GM13977 (cell line): ENCODE measurements at regions not wholly inside any gene's neighbourhood (a gene's known extent, or its start where the extent isn't known, plus 50 kb on each side); places are given as distances from the start of the nearest gene placed in this dataset.

Experiments used
- DNase-seq: peaks from one replicate; pipeline ENCODE4 v3.0.0; 2012; ENCODE audit warnings: low spot score
- CTCF ChIP-seq: IDR thresholded peaks from 2 replicates; pipeline ENCODE4 v1.5.1; 2012; ENCODE audit warnings: mild to moderate bottlenecking, control low read depth; ENCODE audit not compliant: insufficient read depth; ENCODE audit errors: extremely low read depth, missing control alignments
- in situ Hi-C: fragments of 300-500 bp; cut with MboI; formaldehyde crosslinking; loops from one replicate; pipeline ENCODE4 v1.12.0; 2022; ENCODE audit warnings: low sequenced_read_pairs, low pct_unique_long_range_greater_than_20kb, mixed read lengths, inconsistent platforms; ENCODE audit not compliant: unreplicated experiment

GRCh38 chr3:181318321-181318720 lies 328.8 kb upstream of the DNAJC19 start:
- no peak for DNase-seq
- in situ Hi-C loops: no loop called here
- no peak for TF ChIP-seq CTCF

- no peak for TF ChIP-seq CTCF
- in situ Hi-C loops: no loop called here
- no peak for DNase-seq
These were observed 328.0 kb upstream of the DNAJC19 start for GRCh38 chr3:181317508-181317907.

- DNase-seq: no peak
- in situ Hi-C loops: no loop called here
These were observed 326.9 kb upstream of the DNAJC19 start for GRCh38 chr3:181316482-181316881.

GRCh38 chr3:181313335-181313734 lies 323.8 kb upstream of the DNAJC19 start:
- DNase-seq: no peak
- TF ChIP-seq CTCF: no peak
- in situ Hi-C loops: no loop called here

More at GRCh38 chr3:181316482-181316881, 326.9 kb upstream of the DNAJC19 start:
- no peak for TF ChIP-seq CTCF

- in situ Hi-C loops: no loop called here
- no peak for DNase-seq
These were observed 321.6 kb upstream of the DNAJC19 start for GRCh38 chr3:181311186-181311585.

GRCh38 chr3:181302960-181303359 lies 313.4 kb upstream of the DNAJC19 start:
- in situ Hi-C loops: no loop called here
- no peak for DNase-seq
- TF ChIP-seq CTCF: no peak

More at GRCh38 chr3:181311186-181311585, 321.6 kb upstream of the DNAJC19 start:
- no peak for TF ChIP-seq CTCF

GRCh38 chr3:181300033-181300432 lies 310.5 kb upstream of the DNAJC19 start:
- in situ Hi-C loops: no loop called here
- DNase-seq: no peak
- no peak for TF ChIP-seq CTCF
